ENCODE measurements at regions not wholly inside any gene's neighbourhood (a gene's known extent, or its start where the extent isn't known, plus 50 kb on each side); places are given as distances from the start of the nearest gene placed in this dataset.

- TF ChIP-seq CTCF (IDR thresholded peaks at IDR 0.05; ENCODE audit: low read depth, low read length) = no peak
- H3K27ac ChIP-seq = no peak overlapping the region
- H3K9me3 ChIP-seq (ENCODE audit: severe bottlenecking) = peaks cover 19% of the 10 kb centered on the region
- no peaks in the 10 kb centered on the region for H3K36me3 ChIP-seq
- no peak for DNase-seq
- H3K4me3 ChIP-seq (ENCODE audit: low read depth, low read length) = no peak overlapping the region
- H3K27me3 ChIP-seq (ENCODE audit: insufficient read depth, low read depth, severe bottlenecking) = no peaks in the 10 kb centered on the region
Measured at GRCh38 chr1:5447503-5447960, 544.7 kb downstream of the NPHP4 start.

- Histone ChIP-seq H3K27me3 (ENCODE audit: insufficient read depth, low read depth, severe bottlenecking) (no peaks in the 10 kb centered on the region), H3K4me3 (ENCODE audit: low read depth, low read length) (no peak overlapping the region), H3K9me3 (ENCODE audit: severe bottlenecking) (peaks cover 3% of the 10 kb centered on the region), H3K36me3 (no peaks in the 10 kb centered on the region), H3K27ac (no peak overlapping the region)
- TF ChIP-seq CTCF (IDR thresholded peaks at IDR 0.05; ENCODE audit: low read depth, low read length) = no peak
- no peak for DNase-seq
Measured at GRCh38 chr1:5444396-5444795, 547.8 kb downstream of the NPHP4 start.

- no peaks in the 10 kb centered on the region for H3K36me3 ChIP-seq
- H3K27me3 ChIP-seq (ENCODE audit: insufficient read depth, low read depth, severe bottlenecking) = no peaks in the 10 kb centered on the region
- H3K4me3 ChIP-seq (ENCODE audit: low read depth, low read length) = no peak overlapping the region
- DNase-seq = no peak
- TF ChIP-seq CTCF (IDR thresholded peaks at IDR 0.05; ENCODE audit: low read depth, low read length) = no peak
- H3K27ac ChIP-seq = no peak overlapping the region
- peaks cover 9% of the 10 kb centered on the region for H3K9me3 ChIP-seq (ENCODE audit: severe bottlenecking)
Measured at GRCh38 chr1:5436808-5437207, 555.4 kb downstream of the NPHP4 start.

- Histone ChIP-seq H3K27ac (no peak overlapping the region), H3K36me3 (no peaks in the 10 kb centered on the region), H3K27me3 (ENCODE audit: insufficient read depth, low read depth, severe bottlenecking) (no peaks in the 10 kb centered on the region), H3K4me3 (ENCODE audit: low read depth, low read length) (no peak overlapping the region), H3K9me3 (ENCODE audit: severe bottlenecking) (peaks cover 9% of the 10 kb centered on the region)
- no peak for TF ChIP-seq CTCF (IDR thresholded peaks at IDR 0.05; ENCODE audit: low read depth, low read length)
- no peak for DNase-seq
Measured at GRCh38 chr1:5435414-5435813, 556.8 kb downstream of the NPHP4 start.

GRCh38 chr1:5432436-5432835, 559.8 kb downstream of the NPHP4 start:
- Histone ChIP-seq H3K36me3 (no peaks in the 10 kb centered on the region), H3K27me3 (ENCODE audit: insufficient read depth, low read depth, severe bottlenecking) (no peaks in the 10 kb centered on the region), H3K9me3 (ENCODE audit: severe bottlenecking) (no peaks in the 10 kb centered on the region), H3K27ac (no peak overlapping the region), H3K4me3 (ENCODE audit: low read depth, low read length) (no peak overlapping the region)
- TF ChIP-seq CTCF (IDR thresholded peaks at IDR 0.05; ENCODE audit: low read depth, low read length) = no peak
- no peak for DNase-seq
